Upper lobe of left lung (tissue), 6 donors: ENCODE measurements at regions not wholly inside any gene's neighbourhood (a gene's known extent, or its start where the extent isn't known, plus 50 kb on each side); places are given as distances from the start of the nearest gene placed in this dataset.

Source experiments
- ATAC-seq, 2 donors: fragments of 200-7000 bp; cut with Tn5 transposase; one replicate each; pipeline ENCODE4 v1.9.1; 2022; ENCODE audit warnings: mild to moderate bottlenecking in 2 of 2, moderate library complexity in 2 of 2; ENCODE audit not compliant: low FRiP score in 2 of 2
- DNase-seq, 2 donors: peaks; one replicate each; pipeline ENCODE4 v3.0.0-alpha.2; 2019 to 2020
- H3K27ac ChIP-seq, 4 donors: fragments of 200-600 bp; sonication (generic); one replicate each; pipeline ENCODE4 v1.5.1; 2016 to 2019
- H3K27me3 ChIP-seq, 4 donors: fragments of 200-600 bp; sonication (generic); one replicate each; pipeline ENCODE4 v1.5.1; 2017 to 2019
- H3K36me3 ChIP-seq, 4 donors: fragments of 200-600 bp; sonication (generic); one replicate each; pipeline ENCODE4 v1.5.1; 2016 to 2019
- H3K4me1 ChIP-seq, 4 donors: fragments of 200-600 bp; sonication (generic); one replicate each; pipeline ENCODE4 v1.5.1; 2018 to 2019
- H3K4me3 ChIP-seq, 4 donors: fragments of 200-600 bp; sonication (generic); one replicate each; pipeline ENCODE4 v1.5.1; 2017 to 2019; ENCODE audit warnings: mild to moderate bottlenecking in 2 of 4, moderate library complexity in 1 of 4
- H3K9me3 ChIP-seq, 4 donors: fragments of 200-600 bp; sonication (generic); one replicate each; pipeline ENCODE4 v1.5.1; 2018 to 2019
- CTCF ChIP-seq, 6 experiments: fragments of 450-650 bp in 4 of 6; fragments of 200-600 bp in 2 of 6; sonication (generic) in 2 of 6; IDR thresholded peaks; one replicate each; pipeline ENCODE4 v1.5.1; 2016 to 2019; ENCODE audit warnings: antibody characterized with exemption in 6 of 6
- EP300 ChIP-seq, 4 donors: sonication (generic); formaldehyde crosslinking; IDR thresholded peaks; one replicate each; pipeline ENCODE4 v1.5.1; 2017; ENCODE audit warnings: antibody characterized with exemption in 4 of 4, control low read depth in 2 of 4
- POLR2A ChIP-seq, 4 donors: fragments of 450-650 bp; IDR thresholded peaks; one replicate each; pipeline ENCODE4 v1.5.1; 2016 to 2017; ENCODE audit warnings: antibody characterized with exemption in 4 of 4, mild to moderate bottlenecking in 2 of 4
- POLR2AphosphoS5 ChIP-seq, 2 donors: sonication (generic); formaldehyde crosslinking; IDR thresholded peaks; one replicate each; pipeline ENCODE4 v1.5.1; 2017; ENCODE audit warnings: antibody characterized with exemption in 2 of 2
- WGBS, 2 donors: methylation state at CpG; one replicate each; pipeline ENCODE4 v1.1.5; 2017 to 2018; 5-methylcytosine and 5-hydroxymethylcytosine counted together
- donor health status: DM: no; HTN: no; CAD: no; lungs with moderate emphysema.
- donor health status: DM: no; HTN: yes; CAD: no; lungs with severe emphysema.

- no peaks in the 10 kb centered on the region for H3K27me3 ChIP-seq
- TF ChIP-seq POLR2AphosphoS5 (IDR thresholded peaks at IDR 0.05) (no peak), POLR2A (IDR thresholded peaks at IDR 0.05) (no peak), CTCF (IDR thresholded peaks at IDR 0.05) (no peak), EP300 (IDR thresholded peaks at IDR 0.05) (no peak)
- H3K27ac ChIP-seq = no peak overlapping the region
- no peaks in the 10 kb centered on the region for H3K4me1 ChIP-seq
- DNase-seq (no peak), ATAC-seq (no peak)
- H3K4me3 ChIP-seq = no peak overlapping the region
- H3K9me3 ChIP-seq = no peaks in the 10 kb centered on the region
- WGBS, 2 donors = 87 to 94% methylated on average over 5 to 8 of the region's 8 CpGs
- H3K36me3 ChIP-seq = no peaks in the 10 kb centered on the region
Observed at GRCh38 chr10:124211921-124212320, 118.5 kb upstream of the CHST15 start.

GRCh38 chr10:124210263-124210662 lies 116.9 kb upstream of the CHST15 start:
- Histone ChIP-seq H3K4me1 (no peaks in the 10 kb centered on the region), H3K36me3 (no peaks in the 10 kb centered on the region), H3K27me3 (no peaks in the 10 kb centered on the region), H3K9me3 (no peaks in the 10 kb centered on the region), H3K27ac (no peak overlapping the region), H3K4me3 (no peak overlapping the region)
- DNase-seq (no peak), ATAC-seq (no peak)
- 100% methylated on average over 1 of the region's 1 CpG; no CpG with 5 or more reads in 1 of the 2 donors for WGBS, 2 donors
- TF ChIP-seq EP300 (IDR thresholded peaks at IDR 0.05) = no peak
- no peak for TF ChIP-seq CTCF (IDR thresholded peaks at IDR 0.05)
- TF ChIP-seq POLR2AphosphoS5 (IDR thresholded peaks at IDR 0.05) = no peak
- no peak for TF ChIP-seq POLR2A (IDR thresholded peaks at IDR 0.05)

GRCh38 chr10:124207391-124207790 lies 114.0 kb upstream of the CHST15 start:
- WGBS, 2 donors = 88 to 90% methylated on average over 5 of the region's 5 CpGs
- Histone ChIP-seq H3K27me3 (no peaks in the 10 kb centered on the region), H3K36me3 (no peaks in the 10 kb centered on the region), H3K4me1 (no peaks in the 10 kb centered on the region), H3K4me3 (no peak overlapping the region), H3K9me3 (no peaks in the 10 kb centered on the region), H3K27ac (no peak overlapping the region)
- no peak for TF ChIP-seq POLR2A (IDR thresholded peaks at IDR 0.05)
- ATAC-seq (no peak), DNase-seq (no peak)

GRCh38 chr10:124206616-124207015 lies 113.2 kb upstream of the CHST15 start:
- Histone ChIP-seq H3K4me1 (no peaks in the 10 kb centered on the region), H3K36me3 (no peaks in the 10 kb centered on the region), H3K27me3 (no peaks in the 10 kb centered on the region), H3K4me3 (no peak overlapping the region), H3K9me3 (no peaks in the 10 kb centered on the region), H3K27ac (no peak overlapping the region)
- ATAC-seq = no peak
- WGBS, 2 donors = 78 to 96% methylated on average over 2 to 4 of the region's 4 CpGs
- TF ChIP-seq POLR2A (IDR thresholded peaks at IDR 0.05) (no peak), CTCF (IDR thresholded peaks at IDR 0.05) (no peak), POLR2AphosphoS5 (IDR thresholded peaks at IDR 0.05) (no peak), EP300 (IDR thresholded peaks at IDR 0.05) (no peak)
- no peak for DNase-seq

- DNase-seq (no peak), ATAC-seq (no peak)
- no peak for TF ChIP-seq POLR2A (IDR thresholded peaks at IDR 0.05)
- 100% methylated on average over 1 of the region's 1 CpG for WGBS, 2 donors
- Histone ChIP-seq H3K4me3 (no peak overlapping the region), H3K9me3 (no peaks in the 10 kb centered on the region), H3K36me3 (no peaks in the 10 kb centered on the region), H3K27me3 (no peaks in the 10 kb centered on the region), H3K4me1 (no peaks in the 10 kb centered on the region), H3K27ac (no peak overlapping the region)
Observed at GRCh38 chr10:124205432-124205831, 112.0 kb upstream of the CHST15 start.

- DNase-seq (no peak), ATAC-seq (no peak)
- H3K4me3 ChIP-seq = no peak overlapping the region
- no peaks in the 10 kb centered on the region for H3K27me3 ChIP-seq
- H3K9me3 ChIP-seq = no peaks in the 10 kb centered on the region
- no peak overlapping the region for H3K27ac ChIP-seq
- WGBS, 2 donors = 79 to 92% methylated on average over 3 of the region's 3 CpGs
- TF ChIP-seq EP300 (IDR thresholded peaks at IDR 0.05) (no peak), POLR2AphosphoS5 (IDR thresholded peaks at IDR 0.05) (no peak), CTCF (IDR thresholded peaks at IDR 0.05) (no peak), POLR2A (IDR thresholded peaks at IDR 0.05) (no peak)
- no peaks in the 10 kb centered on the region for H3K36me3 ChIP-seq
- H3K4me1 ChIP-seq = no peaks in the 10 kb centered on the region
Observed at GRCh38 chr10:124204726-124205125, 111.3 kb upstream of the CHST15 start.
